GM23338 (cell line): ENCODE measurements at regions not wholly inside any gene's neighbourhood (a gene's known extent, or its start where the extent isn't known, plus 50 kb on each side); places are given as distances from the start of the nearest gene placed in this dataset.

Experiments
- ATAC-seq: fragments of 200-7000 bp; cut with Tn5 transposase; 3 replicates; pipeline ENCODE4 v1.9.1; 2020
- DNase-seq: peaks from one replicate; pipeline ENCODE4 v3.0.0-alpha.2; 2015; ENCODE audit warnings: low spot score
- H2AFZ ChIP-seq: fragments of 200-600 bp; sonication (generic); 2 replicates; pipeline ENCODE4 v1.8.0; 2016; ENCODE audit warnings: antibody characterized with exemption, mild to moderate bottlenecking, moderate library complexity
- H3F3A ChIP-seq: fragments of 200-600 bp; sonication (generic); replicated peaks from 2 replicates; pipeline ENCODE4 v1.8.0; 2017; ENCODE audit warnings: antibody characterized with exemption, mixed run types, low read depth
- H3K27ac ChIP-seq: fragments of 200-600 bp; sonication (generic); 2 replicates; pipeline ENCODE4 v1.6.1; 2016; ENCODE audit warnings: low read depth
- H3K27me3 ChIP-seq: fragments of 200-600 bp; sonication (generic); 2 replicates; pipeline ENCODE4 v1.8.0; 2016; ENCODE audit warnings: mild to moderate bottlenecking, mixed run types, moderate library complexity; ENCODE audit not compliant: insufficient read depth
- H3K36me3 ChIP-seq: fragments of 200-600 bp; sonication (generic); 2 replicates; pipeline ENCODE4 v1.8.0; 2016; ENCODE audit warnings: mild to moderate bottlenecking; ENCODE audit not compliant: insufficient read depth
- H3K4me1 ChIP-seq: fragments of 200-600 bp; sonication (generic); 2 replicates; pipeline ENCODE4 v1.8.0; 2016; ENCODE audit warnings: mild to moderate bottlenecking, moderate library complexity; ENCODE audit not compliant: insufficient read depth
- H3K4me2 ChIP-seq: fragments of 200-600 bp; sonication (generic); 2 replicates; pipeline ENCODE4 v1.7.1; 2017; ENCODE audit warnings: mixed run types
- H3K4me3 ChIP-seq: fragments of 200-600 bp; sonication (generic); 2 replicates; pipeline ENCODE4 v1.6.1; 2016; ENCODE audit warnings: mixed run types
- H3K79me2 ChIP-seq: fragments of 200-600 bp; sonication (generic); replicated peaks from 2 replicates; pipeline ENCODE4 v1.8.0; 2017; ENCODE audit warnings: mild to moderate bottlenecking; ENCODE audit not compliant: insufficient read depth
- H3K9me2 ChIP-seq: fragments of 200-600 bp; sonication (generic); 2 replicates; pipeline ENCODE4 v1.8.0; 2017; ENCODE audit not compliant: insufficient read depth
- H4K20me1 ChIP-seq: fragments of 200-600 bp; sonication (generic); replicated peaks from 2 replicates; pipeline ENCODE4 v1.8.0; 2017; ENCODE audit warnings: mild to moderate bottlenecking; ENCODE audit not compliant: insufficient read depth
- H3K27ac Mint-ChIP-seq: 2 replicates; pipeline ENCODE4 v1.8.0; 2020; ENCODE audit warnings: inconsistent platforms, mild to moderate bottlenecking, moderate library complexity, mixed read lengths
- H3K27me3 Mint-ChIP-seq: 3 replicates; pipeline ENCODE4 v1.8.0; 2022; ENCODE audit warnings: low read depth, mild to moderate bottlenecking, moderate library complexity, mixed read lengths, inconsistent platforms; ENCODE audit not compliant: insufficient read depth, poor library complexity
- H3K36me3 Mint-ChIP-seq: 3 replicates; pipeline ENCODE4 v1.8.0; 2021; ENCODE audit warnings: low read depth, mild to moderate bottlenecking, inconsistent platforms, moderate library complexity, mixed read lengths
- H3K4me1 Mint-ChIP-seq: 3 replicates; pipeline ENCODE4 v1.8.0; 2020; ENCODE audit warnings: mild to moderate bottlenecking, inconsistent platforms, mixed read lengths
- H3K4me3 Mint-ChIP-seq: 3 replicates; pipeline ENCODE4 v1.8.0; 2021; ENCODE audit warnings: moderate library complexity, mild to moderate bottlenecking, inconsistent platforms, mixed read lengths
- H3K9me3 Mint-ChIP-seq: 3 replicates; pipeline ENCODE4 v1.8.0; 2020; ENCODE audit warnings: moderate library complexity, mild to moderate bottlenecking, inconsistent platforms, mixed read lengths
- CREB1 ChIP-seq: fragments of 250-450 bp; sonication (Bioruptor Pico); IDR thresholded peaks from 2 replicates; pipeline ENCODE4 v1.5.0; 2020; ENCODE audit warnings: low read depth, mild to moderate bottlenecking, moderate library complexity
- EZH2 ChIP-seq: fragments of 200-600 bp; sonication (generic); IDR thresholded peaks from one replicate; pipeline ENCODE4 v1.8.0; 2017; ENCODE audit warnings: antibody characterized with exemption, mild to moderate bottlenecking, low read depth; ENCODE audit not compliant: unreplicated experiment
- EZH2phosphoT487 ChIP-seq: fragments of 200-600 bp; sonication (generic); IDR thresholded peaks from one replicate; pipeline ENCODE4 v1.8.1; 2018; ENCODE audit warnings: antibody characterized with exemption; ENCODE audit not compliant: unreplicated experiment
- JUNB ChIP-seq: IDR thresholded peaks from one replicate; pipeline ENCODE4 v1.6.1; 2016; ENCODE audit warnings: antibody characterized with exemption; ENCODE audit not compliant: unreplicated experiment
- NANOG ChIP-seq: IDR thresholded peaks from 2 replicates; pipeline ENCODE4 v1.6.1; 2016; ENCODE audit warnings: antibody characterized with exemption, borderline replicate concordance
- POLR2AphosphoS5 ChIP-seq: IDR thresholded peaks from 2 replicates; pipeline ENCODE4 v1.6.1; 2016; ENCODE audit warnings: antibody characterized with exemption, low read depth
- STAT1 ChIP-seq: IDR thresholded peaks from one replicate; pipeline ENCODE4 v1.6.1; 2016; ENCODE audit warnings: antibody characterized with exemption; ENCODE audit not compliant: unreplicated experiment
- ZNF114 ChIP-seq: fragments of 250-450 bp; sonication (Bioruptor Pico); IDR thresholded peaks from 2 replicates; pipeline ENCODE4 v1.5.0; 2020; ENCODE audit warnings: mild to moderate bottlenecking, moderate library complexity
- ZNF331 ChIP-seq: fragments of 250-450 bp; sonication (Bioruptor Pico); IDR thresholded peaks from 2 replicates; pipeline ENCODE4 v1.5.0; 2020; ENCODE audit warnings: low read depth, mild to moderate bottlenecking, moderate library complexity
- TF ChIP-seq, protein P1 (sequence below): fragments of 250-450 bp; sonication (Bioruptor Pico); IDR thresholded peaks from 2 replicates; pipeline ENCODE4 v1.5.0; 2020; ENCODE audit warnings: mild to moderate bottlenecking, moderate library complexity
- TF ChIP-seq, protein P2 (sequence below): IDR thresholded peaks from one replicate; pipeline ENCODE4 v1.6.1; 2018; ENCODE audit warnings: antibody characterized with exemption; ENCODE audit not compliant: unreplicated experiment
- TF ChIP-seq, protein P3 (sequence below): IDR thresholded peaks from 2 replicates; pipeline ENCODE4 v1.6.1; 2016; ENCODE audit warnings: antibody characterized with exemption
- TF ChIP-seq, protein P4 (sequence below), 2 experiments: fragments of 200-600 bp in 1 of 2; sonication (generic) in 1 of 2; conservative IDR thresholded peaks; 2 replicates each; pipeline versions ENCODE4 v1.5.1 to v1.6.1; 2016 to 2017; ENCODE audit warnings: antibody characterized with exemption in 2 of 2, low read depth in 2 of 2, mild to moderate bottlenecking in 2 of 2, moderate library complexity in 1 of 2

DNA sequence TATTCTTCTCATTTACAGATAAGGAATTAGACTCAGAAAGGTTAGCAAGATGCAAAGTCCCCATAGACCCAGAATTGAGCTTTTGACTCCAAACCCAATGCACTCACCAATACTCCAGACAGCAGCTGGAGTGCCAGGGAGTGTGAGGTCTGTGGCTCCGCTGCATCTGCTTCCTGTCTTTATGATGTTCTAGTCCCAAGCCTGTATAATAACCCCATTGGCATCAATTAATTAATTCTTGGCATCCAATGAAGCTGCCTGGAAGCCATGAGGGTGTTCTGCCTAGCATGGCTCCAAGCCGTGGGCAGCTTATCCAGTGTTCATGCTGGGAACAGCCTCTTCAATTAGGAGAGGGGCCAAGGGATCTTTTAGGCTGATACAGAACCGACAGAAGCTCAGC, 188.7 kb downstream of the GIPC2 start:
- Histone ChIP-seq H3K4me2 (no peak overlapping the region), H3K4me3 (no peak overlapping the region), H3K27me3 (peaks cover 99% of the 10 kb centered on the region), H3F3A (no peaks in the 10 kb centered on the region), H4K20me1 (no peaks in the 10 kb centered on the region), H3K36me3 (no peaks in the 10 kb centered on the region), H3K9me2 (no peaks in the 10 kb centered on the region), H3K79me2 (no peaks in the 10 kb centered on the region), H3K27ac (no peak overlapping the region), H2AFZ (no peak overlapping the region), H3K4me1 (no peaks in the 10 kb centered on the region)
- ATAC-seq, result no peak
- Mint-ChIP-seq H3K27me3 (peaks cover 75% of the 10 kb centered on the region), H3K4me1 (peaks cover 13% of the 10 kb centered on the region), H3K36me3 (no peaks in the 10 kb centered on the region), H3K9me3 (peaks cover 6% of the 10 kb centered on the region; the same call in 2 of the 3 replicates), H3K27ac (no peak overlapping the region), H3K4me3 (no peak overlapping the region)
- DNase-seq, result no peak
- TF ChIP-seq EZH2phosphoT487, result no peak
- no peak for TF ChIP-seq JUNB
- no peak for TF ChIP-seq CREB1 (CRISPR knock-in tag)
- TF ChIP-seq, protein P1, sequence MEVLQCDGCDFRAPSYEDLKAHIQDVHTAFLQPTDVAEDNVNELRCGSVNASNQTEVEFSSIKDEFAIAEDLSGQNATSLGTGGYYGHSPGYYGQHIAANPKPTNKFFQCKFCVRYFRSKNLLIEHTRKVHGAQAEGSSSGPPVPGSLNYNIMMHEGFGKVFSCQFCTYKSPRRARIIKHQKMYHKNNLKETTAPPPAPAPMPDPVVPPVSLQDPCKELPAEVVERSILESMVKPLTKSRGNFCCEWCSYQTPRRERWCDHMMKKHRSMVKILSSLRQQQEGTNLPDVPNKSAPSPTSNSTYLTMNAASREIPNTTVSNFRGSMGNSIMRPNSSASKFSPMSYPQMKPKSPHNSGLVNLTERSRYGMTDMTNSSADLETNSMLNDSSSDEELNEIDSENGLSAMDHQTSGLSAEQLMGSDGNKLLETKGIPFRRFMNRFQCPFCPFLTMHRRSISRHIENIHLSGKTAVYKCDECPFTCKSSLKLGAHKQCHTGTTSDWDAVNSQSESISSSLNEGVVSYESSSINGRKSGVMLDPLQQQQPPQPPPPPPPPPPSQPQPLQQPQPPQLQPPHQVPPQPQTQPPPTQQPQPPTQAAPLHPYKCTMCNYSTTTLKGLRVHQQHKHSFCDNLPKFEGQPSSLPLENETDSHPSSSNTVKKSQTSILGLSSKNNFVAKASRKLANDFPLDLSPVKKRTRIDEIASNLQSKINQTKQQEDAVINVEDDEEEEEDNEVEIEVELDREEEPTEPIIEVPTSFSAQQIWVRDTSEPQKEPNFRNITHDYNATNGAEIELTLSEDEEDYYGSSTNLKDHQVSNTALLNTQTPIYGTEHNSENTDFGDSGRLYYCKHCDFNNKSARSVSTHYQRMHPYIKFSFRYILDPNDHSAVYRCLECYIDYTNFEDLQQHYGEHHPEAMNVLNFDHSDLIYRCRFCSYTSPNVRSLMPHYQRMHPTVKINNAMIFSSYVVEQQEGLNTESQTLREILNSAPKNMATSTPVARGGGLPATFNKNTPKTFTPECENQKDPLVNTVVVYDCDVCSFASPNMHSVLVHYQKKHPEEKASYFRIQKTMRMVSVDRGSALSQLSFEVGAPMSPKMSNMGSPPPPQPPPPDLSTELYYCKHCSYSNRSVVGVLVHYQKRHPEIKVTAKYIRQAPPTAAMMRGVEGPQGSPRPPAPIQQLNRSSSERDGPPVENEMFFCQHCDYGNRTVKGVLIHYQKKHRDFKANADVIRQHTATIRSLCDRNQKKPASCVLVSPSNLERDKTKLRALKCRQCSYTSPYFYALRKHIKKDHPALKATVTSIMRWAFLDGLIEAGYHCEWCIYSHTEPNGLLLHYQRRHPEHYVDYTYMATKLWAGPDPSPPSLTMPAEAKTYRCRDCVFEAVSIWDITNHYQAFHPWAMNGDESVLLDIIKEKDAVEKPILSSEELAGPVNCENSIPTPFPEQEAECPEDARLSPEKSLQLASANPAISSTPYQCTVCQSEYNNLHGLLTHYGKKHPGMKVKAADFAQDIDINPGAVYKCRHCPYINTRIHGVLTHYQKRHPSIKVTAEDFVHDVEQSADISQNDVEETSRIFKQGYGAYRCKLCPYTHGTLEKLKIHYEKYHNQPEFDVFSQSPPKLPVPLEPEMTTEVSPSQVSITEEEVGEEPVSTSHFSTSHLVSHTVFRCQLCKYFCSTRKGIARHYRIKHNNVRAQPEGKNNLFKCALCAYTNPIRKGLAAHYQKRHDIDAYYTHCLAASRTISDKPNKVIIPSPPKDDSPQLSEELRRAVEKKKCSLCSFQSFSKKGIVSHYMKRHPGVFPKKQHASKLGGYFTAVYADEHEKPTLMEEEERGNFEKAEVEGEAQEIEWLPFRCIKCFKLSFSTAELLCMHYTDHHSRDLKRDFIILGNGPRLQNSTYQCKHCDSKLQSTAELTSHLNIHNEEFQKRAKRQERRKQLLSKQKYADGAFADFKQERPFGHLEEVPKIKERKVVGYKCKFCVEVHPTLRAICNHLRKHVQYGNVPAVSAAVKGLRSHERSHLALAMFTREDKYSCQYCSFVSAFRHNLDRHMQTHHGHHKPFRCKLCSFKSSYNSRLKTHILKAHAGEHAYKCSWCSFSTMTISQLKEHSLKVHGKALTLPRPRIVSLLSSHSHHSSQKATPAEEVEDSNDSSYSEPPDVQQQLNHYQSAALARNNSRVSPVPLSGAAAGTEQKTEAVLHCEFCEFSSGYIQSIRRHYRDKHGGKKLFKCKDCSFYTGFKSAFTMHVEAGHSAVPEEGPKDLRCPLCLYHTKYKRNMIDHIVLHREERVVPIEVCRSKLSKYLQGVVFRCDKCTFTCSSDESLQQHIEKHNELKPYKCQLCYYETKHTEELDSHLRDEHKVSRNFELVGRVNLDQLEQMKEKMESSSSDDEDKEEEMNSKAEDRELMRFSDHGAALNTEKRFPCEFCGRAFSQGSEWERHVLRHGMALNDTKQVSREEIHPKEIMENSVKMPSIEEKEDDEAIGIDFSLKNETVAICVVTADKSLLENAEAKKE (CRISPR knock-in tag), result no peak
- TF ChIP-seq POLR2AphosphoS5, result no peak
- TF ChIP-seq, protein P2, sequence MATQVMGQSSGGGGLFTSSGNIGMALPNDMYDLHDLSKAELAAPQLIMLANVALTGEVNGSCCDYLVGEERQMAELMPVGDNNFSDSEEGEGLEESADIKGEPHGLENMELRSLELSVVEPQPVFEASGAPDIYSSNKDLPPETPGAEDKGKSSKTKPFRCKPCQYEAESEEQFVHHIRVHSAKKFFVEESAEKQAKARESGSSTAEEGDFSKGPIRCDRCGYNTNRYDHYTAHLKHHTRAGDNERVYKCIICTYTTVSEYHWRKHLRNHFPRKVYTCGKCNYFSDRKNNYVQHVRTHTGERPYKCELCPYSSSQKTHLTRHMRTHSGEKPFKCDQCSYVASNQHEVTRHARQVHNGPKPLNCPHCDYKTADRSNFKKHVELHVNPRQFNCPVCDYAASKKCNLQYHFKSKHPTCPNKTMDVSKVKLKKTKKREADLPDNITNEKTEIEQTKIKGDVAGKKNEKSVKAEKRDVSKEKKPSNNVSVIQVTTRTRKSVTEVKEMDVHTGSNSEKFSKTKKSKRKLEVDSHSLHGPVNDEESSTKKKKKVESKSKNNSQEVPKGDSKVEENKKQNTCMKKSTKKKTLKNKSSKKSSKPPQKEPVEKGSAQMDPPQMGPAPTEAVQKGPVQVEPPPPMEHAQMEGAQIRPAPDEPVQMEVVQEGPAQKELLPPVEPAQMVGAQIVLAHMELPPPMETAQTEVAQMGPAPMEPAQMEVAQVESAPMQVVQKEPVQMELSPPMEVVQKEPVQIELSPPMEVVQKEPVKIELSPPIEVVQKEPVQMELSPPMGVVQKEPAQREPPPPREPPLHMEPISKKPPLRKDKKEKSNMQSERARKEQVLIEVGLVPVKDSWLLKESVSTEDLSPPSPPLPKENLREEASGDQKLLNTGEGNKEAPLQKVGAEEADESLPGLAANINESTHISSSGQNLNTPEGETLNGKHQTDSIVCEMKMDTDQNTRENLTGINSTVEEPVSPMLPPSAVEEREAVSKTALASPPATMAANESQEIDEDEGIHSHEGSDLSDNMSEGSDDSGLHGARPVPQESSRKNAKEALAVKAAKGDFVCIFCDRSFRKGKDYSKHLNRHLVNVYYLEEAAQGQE, result no peak
- TF ChIP-seq, protein P3, sequence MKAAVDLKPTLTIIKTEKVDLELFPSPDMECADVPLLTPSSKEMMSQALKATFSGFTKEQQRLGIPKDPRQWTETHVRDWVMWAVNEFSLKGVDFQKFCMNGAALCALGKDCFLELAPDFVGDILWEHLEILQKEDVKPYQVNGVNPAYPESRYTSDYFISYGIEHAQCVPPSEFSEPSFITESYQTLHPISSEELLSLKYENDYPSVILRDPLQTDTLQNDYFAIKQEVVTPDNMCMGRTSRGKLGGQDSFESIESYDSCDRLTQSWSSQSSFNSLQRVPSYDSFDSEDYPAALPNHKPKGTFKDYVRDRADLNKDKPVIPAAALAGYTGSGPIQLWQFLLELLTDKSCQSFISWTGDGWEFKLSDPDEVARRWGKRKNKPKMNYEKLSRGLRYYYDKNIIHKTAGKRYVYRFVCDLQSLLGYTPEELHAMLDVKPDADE, result no peak
- TF ChIP-seq NANOG, result no peak
- TF ChIP-seq EZH2, result no peak
- no peak for TF ChIP-seq STAT1
- TF ChIP-seq ZNF331 (CRISPR knock-in tag), result no peak
- TF ChIP-seq, protein P4, sequence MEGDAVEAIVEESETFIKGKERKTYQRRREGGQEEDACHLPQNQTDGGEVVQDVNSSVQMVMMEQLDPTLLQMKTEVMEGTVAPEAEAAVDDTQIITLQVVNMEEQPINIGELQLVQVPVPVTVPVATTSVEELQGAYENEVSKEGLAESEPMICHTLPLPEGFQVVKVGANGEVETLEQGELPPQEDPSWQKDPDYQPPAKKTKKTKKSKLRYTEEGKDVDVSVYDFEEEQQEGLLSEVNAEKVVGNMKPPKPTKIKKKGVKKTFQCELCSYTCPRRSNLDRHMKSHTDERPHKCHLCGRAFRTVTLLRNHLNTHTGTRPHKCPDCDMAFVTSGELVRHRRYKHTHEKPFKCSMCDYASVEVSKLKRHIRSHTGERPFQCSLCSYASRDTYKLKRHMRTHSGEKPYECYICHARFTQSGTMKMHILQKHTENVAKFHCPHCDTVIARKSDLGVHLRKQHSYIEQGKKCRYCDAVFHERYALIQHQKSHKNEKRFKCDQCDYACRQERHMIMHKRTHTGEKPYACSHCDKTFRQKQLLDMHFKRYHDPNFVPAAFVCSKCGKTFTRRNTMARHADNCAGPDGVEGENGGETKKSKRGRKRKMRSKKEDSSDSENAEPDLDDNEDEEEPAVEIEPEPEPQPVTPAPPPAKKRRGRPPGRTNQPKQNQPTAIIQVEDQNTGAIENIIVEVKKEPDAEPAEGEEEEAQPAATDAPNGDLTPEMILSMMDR (conservative IDR thresholded peaks at IDR 0.05; ENCODE audit: low read depth in 2 of 2), result no peak
- no peak for TF ChIP-seq ZNF114 (CRISPR knock-in tag)
